Endothelial cell of umbilical vein (primary cell): ENCODE measurements at regions not wholly inside any gene's neighbourhood (a gene's known extent, or its start where the extent isn't known, plus 50 kb on each side); places are given as distances from the start of the nearest gene placed in this dataset.

Experiments used
- BruUV-seq: library from RNA; stranded (reverse); fragments of 400-500 nt; replicated peaks from 2 replicates; lab custom pipeline; 2021; lab: Mats Ljungman, UMichigan
- CTCF ChIA-PET: fragments of 300-600, 350-600 bp; sonication (Branson Sonifier 250); formaldehyde crosslinking; loops from one replicate; lab custom pipeline; 2021; ENCODE audit warnings: antibody characterized with exemption, inconsistent platforms; lab: Charles Lee
- POLR2A ChIA-PET: fragments of 300-600, 350-600 bp; sonication (Branson Sonifier 250); formaldehyde crosslinking; loops from one replicate; lab custom pipeline; 2021; ENCODE audit warnings: antibody characterized with exemption, inconsistent platforms; lab: Charles Lee
- DNase-seq: peaks from one replicate; pipeline ENCODE4 v3.0.0-alpha.2; 2011; ENCODE audit warnings: low read depth, low spot score
- FAIRE-seq: peaks from 2 replicates; lab custom pipeline; 2011; peaks lifted over from hg19 to GRCh38; lab: Jason Lieb, UNC
- H2AFZ ChIP-seq: 2 replicates; pipeline ENCODE4 v1.6.0; 2012; ENCODE audit warnings: low read depth, low read length, control low read depth, inconsistent platforms
- H3K27ac ChIP-seq: 2 replicates; pipeline ENCODE4 v1.5.1; 2011; ENCODE audit warnings: low read depth, mild to moderate bottlenecking, control low read depth, low read length, moderate library complexity; ENCODE audit not compliant: insufficient read depth
- H3K27me3 ChIP-seq, 2 experiments: 2 replicates each; pipeline versions ENCODE4 v1.6.0 to v1.6.1; 2011; ENCODE audit warnings: low read length in 2 of 2, mixed read lengths in 1 of 2; ENCODE audit not compliant: control insufficient read depth in 2 of 2, insufficient read depth in 2 of 2
- H3K36me3 ChIP-seq, 2 experiments: 2 replicates in 1 of 2; 3 replicates in 1 of 2; pipeline ENCODE4 v1.5.1; 2011; ENCODE audit warnings: low read length in 2 of 2, mild to moderate bottlenecking in 1 of 2, moderate library complexity in 1 of 2; ENCODE audit not compliant: control insufficient read depth in 2 of 2, insufficient read depth in 2 of 2; ENCODE audit errors: extremely low read depth in 1 of 2
- H3K4me1 ChIP-seq: 3 replicates; pipeline ENCODE4 v1.5.1; 2011; ENCODE audit warnings: mild to moderate bottlenecking, low read length; ENCODE audit not compliant: control insufficient read depth, insufficient read depth; ENCODE audit errors: extremely low read depth
- H3K4me2 ChIP-seq: 2 replicates; pipeline ENCODE4 v1.6.1; 2011; ENCODE audit warnings: low read length, control low read depth, mixed read lengths; ENCODE audit not compliant: insufficient read depth
- H3K4me3 ChIP-seq, 3 experiments: fragments of 200-600 bp in 1 of 3; sonication (generic), shearing (Covaris generic) in 1 of 3; replicated peaks in 1 of 3; 2 replicates each; pipeline ENCODE4 v1.5.1; 2011 to 2016; ENCODE audit warnings: control low read depth in 3 of 3, low read length in 3 of 3, mild to moderate bottlenecking in 2 of 3, inconsistent platforms in 1 of 3, low read depth in 1 of 3, moderate library complexity in 1 of 3; ENCODE audit not compliant: insufficient read depth in 1 of 3
- H3K79me2 ChIP-seq: 2 replicates; pipeline ENCODE4 v1.6.0; 2012; ENCODE audit warnings: low read length, inconsistent platforms; ENCODE audit not compliant: control insufficient read depth, insufficient read depth
- H3K9ac ChIP-seq: replicated peaks from 2 replicates; pipeline ENCODE3; 2011; ENCODE audit warnings: low read length, control low read depth; ENCODE audit not compliant: insufficient read depth; ENCODE audit errors: extremely low read depth
- H3K9me1 ChIP-seq: replicated peaks from 3 replicates; pipeline ENCODE4 v1.6.0; 2011; ENCODE audit warnings: mild to moderate bottlenecking, low read length; ENCODE audit not compliant: control insufficient read depth, insufficient read depth; ENCODE audit errors: extremely low read depth
- H3K9me3 ChIP-seq: replicated peaks from 2 replicates; pipeline ENCODE4 v1.5.1; 2012; ENCODE audit warnings: low read length, inconsistent platforms; ENCODE audit not compliant: control insufficient read depth, insufficient read depth
- H4K20me1 ChIP-seq: replicated peaks from 2 replicates; pipeline ENCODE3; 2011; ENCODE audit warnings: mild to moderate bottlenecking, low read length; ENCODE audit not compliant: control insufficient read depth, insufficient read depth; ENCODE audit errors: extremely low read depth
- EZH2 ChIP-seq: IDR thresholded peaks from 2 replicates; pipeline ENCODE4 v1.6.1; 2012; ENCODE audit warnings: borderline replicate concordance, low read depth, mild to moderate bottlenecking, moderate library complexity, low read length, inconsistent platforms; ENCODE audit not compliant: severe bottlenecking
- FOS ChIP-seq: IDR thresholded peaks from 2 replicates; pipeline ENCODE4 v1.6.1; 2011; ENCODE audit warnings: mild to moderate bottlenecking, low read length, moderate library complexity, borderline replicate concordance; ENCODE audit not compliant: insufficient read depth
- GATA2 ChIP-seq: IDR thresholded peaks from 2 replicates; pipeline ENCODE4 v1.7.0; 2011; ENCODE audit warnings: low read depth, mild to moderate bottlenecking, moderate library complexity, mixed read lengths, low read length; ENCODE audit not compliant: insufficient read length, insufficient read depth
- JUN ChIP-seq: IDR thresholded peaks from 2 replicates; pipeline ENCODE4 v1.6.1; 2011; ENCODE audit warnings: borderline replicate concordance, low read depth; ENCODE audit not compliant: insufficient read length, insufficient read depth
- MYC ChIP-seq: IDR thresholded peaks from one replicate; pipeline ENCODE4 v1.6.1; 2011; ENCODE audit warnings: mild to moderate bottlenecking, low read depth, low read length
- POLR2A ChIP-seq: IDR thresholded peaks from 2 replicates; pipeline ENCODE4 v1.6.1; 2012; ENCODE audit warnings: low read depth, mild to moderate bottlenecking, control low read depth, low read length
- POLR2AphosphoS5 ChIP-seq: IDR thresholded peaks from 2 replicates; pipeline ENCODE4 v1.6.1; 2012; ENCODE audit warnings: low read depth, mild to moderate bottlenecking, control low read depth, low read length, moderate library complexity; ENCODE audit not compliant: insufficient read depth
- dilution Hi-C: fragments of 300-500 bp; cut with MboI; formaldehyde crosslinking; loops from one replicate; pipeline ENCODE4 v1.15.0; 2019; ENCODE audit warnings: low sequenced_read_pairs; ENCODE audit not compliant: extremely low pct_ligation_motif_present
- intact Hi-C: fragments of 100-400 bp; cut with micrococcal nuclease; formaldehyde crosslinking; loops from one replicate; pipeline ENCODE4 v1.10.0; 2022
- TF ChIP-seq, protein P1 (sequence below): IDR thresholded peaks from 2 replicates; pipeline ENCODE4 v1.6.1; 2011; ENCODE audit not compliant: insufficient read depth, insufficient read length
- TF ChIP-seq, protein P2 (sequence below), 2 donors: IDR thresholded peaks; 1 replicate in 1 of 2; 2 replicates in 1 of 2; pipeline ENCODE4 v1.5.1; 2011; ENCODE audit warnings: low read length in 2 of 2, mild to moderate bottlenecking in 2 of 2, moderate library complexity in 2 of 2, control low read depth in 1 of 2, inconsistent platforms in 1 of 2, low read depth in 1 of 2; ENCODE audit not compliant: insufficient read depth in 1 of 2; ENCODE audit errors: extremely low read depth in 1 of 2

DNA sequence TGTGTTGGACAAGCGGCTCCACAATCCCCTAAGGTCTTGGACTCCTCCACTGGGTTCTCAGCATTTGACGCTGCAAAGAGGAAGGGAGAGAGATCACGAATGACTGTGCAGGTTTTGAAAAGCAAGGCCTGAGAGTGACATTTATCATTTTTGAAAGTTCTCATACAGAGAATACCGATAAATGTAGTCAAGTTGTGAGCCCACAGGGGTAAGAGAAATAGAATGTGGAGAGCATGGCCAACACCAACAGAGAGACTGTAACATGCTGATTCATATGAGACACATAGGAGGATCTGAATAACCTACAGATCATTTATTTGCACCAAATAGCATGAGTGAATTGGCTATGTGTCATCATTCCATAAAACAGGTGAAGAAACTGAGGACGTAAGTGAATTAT is 230.5 kb upstream of the MBL2 start:
- Histone ChIP-seq H3K9me3 (no peaks in the 10 kb centered on the region), H3K4me3 (no peak overlapping the region), H3K4me1 (no peaks in the 10 kb centered on the region), H3K4me2 (no peak overlapping the region), H3K79me2 (no peaks in the 10 kb centered on the region), H3K27ac (no peak overlapping the region), H2AFZ (no peak overlapping the region), H3K36me3 (no peaks in the 10 kb centered on the region), H3K27me3 (no peaks in the 10 kb centered on the region), H4K20me1 (no peaks in the 10 kb centered on the region), H3K9ac (no peak overlapping the region), H3K9me1 (no peaks in the 10 kb centered on the region)
- CTCF ChIA-PET = no interaction called here
- intact Hi-C loops (loop anchor here (5.0 kb wide), 1 partner anchor 49 kb away; no protein-coding TSS in a partner anchor), dilution Hi-C loops (no loop called here)
- TF ChIP-seq POLR2AphosphoS5 = no peak
- TF ChIP-seq, protein P1, sequence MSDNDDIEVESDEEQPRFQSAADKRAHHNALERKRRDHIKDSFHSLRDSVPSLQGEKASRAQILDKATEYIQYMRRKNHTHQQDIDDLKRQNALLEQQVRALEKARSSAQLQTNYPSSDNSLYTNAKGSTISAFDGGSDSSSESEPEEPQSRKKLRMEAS = no peak
- TF ChIP-seq, protein P2, sequence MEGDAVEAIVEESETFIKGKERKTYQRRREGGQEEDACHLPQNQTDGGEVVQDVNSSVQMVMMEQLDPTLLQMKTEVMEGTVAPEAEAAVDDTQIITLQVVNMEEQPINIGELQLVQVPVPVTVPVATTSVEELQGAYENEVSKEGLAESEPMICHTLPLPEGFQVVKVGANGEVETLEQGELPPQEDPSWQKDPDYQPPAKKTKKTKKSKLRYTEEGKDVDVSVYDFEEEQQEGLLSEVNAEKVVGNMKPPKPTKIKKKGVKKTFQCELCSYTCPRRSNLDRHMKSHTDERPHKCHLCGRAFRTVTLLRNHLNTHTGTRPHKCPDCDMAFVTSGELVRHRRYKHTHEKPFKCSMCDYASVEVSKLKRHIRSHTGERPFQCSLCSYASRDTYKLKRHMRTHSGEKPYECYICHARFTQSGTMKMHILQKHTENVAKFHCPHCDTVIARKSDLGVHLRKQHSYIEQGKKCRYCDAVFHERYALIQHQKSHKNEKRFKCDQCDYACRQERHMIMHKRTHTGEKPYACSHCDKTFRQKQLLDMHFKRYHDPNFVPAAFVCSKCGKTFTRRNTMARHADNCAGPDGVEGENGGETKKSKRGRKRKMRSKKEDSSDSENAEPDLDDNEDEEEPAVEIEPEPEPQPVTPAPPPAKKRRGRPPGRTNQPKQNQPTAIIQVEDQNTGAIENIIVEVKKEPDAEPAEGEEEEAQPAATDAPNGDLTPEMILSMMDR (IDR thresholded peaks at IDR 0.05; ENCODE audit: extremely low read depth in 1 of 2, insufficient read depth in 1 of 2, low read depth in 1 of 2, low read length in 2 of 2) = no peak
- TF ChIP-seq MYC = no peak
- TF ChIP-seq EZH2 = no peak
- TF ChIP-seq GATA2 = no peak
- TF ChIP-seq POLR2A = no peak
- TF ChIP-seq FOS = no peak
- no peak for TF ChIP-seq JUN
- no peak for FAIRE-seq
- POLR2A ChIA-PET = no interaction called here
- no peak for DNase-seq
- no TSS peak for BruUV-seq
